ENCODE measurements at regions not wholly inside any gene's neighbourhood (a gene's known extent, or its start where the extent isn't known, plus 50 kb on each side); places are given as distances from the start of the nearest gene placed in this dataset.
"Not testable (repeated sequence)": the region's sequence is repeated elsewhere in the genome, so short reads cannot be mapped to it uniquely, and the experiment has no call there.

DNA sequence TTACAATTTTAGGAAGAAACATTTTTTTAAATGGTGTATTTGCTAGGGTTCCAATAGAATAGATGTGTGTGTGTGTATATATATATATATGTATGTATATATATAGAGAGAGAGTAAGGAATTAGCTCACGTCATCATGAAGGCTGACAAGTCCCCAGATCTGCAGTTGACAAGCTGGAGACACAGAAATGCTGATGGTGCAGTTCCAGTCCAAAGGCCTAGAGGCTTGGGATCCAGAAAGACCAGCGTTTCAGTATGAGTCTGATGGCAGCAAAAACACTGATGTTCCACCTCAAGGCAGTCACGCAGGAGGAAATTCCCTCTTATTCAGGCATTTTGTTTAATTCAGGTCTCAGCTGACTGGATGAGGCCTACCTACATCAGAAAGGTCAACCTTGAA lies 386.8 kb downstream of the PTH2R start:
- H3K9me3 Mint-ChIP-seq: no peaks in the 10 kb centered on the region
- H3K4me3 Mint-ChIP-seq: no peak overlapping the region
- DNase-seq (ENCODE audit: extremely low spot score, unreplicated experiment): no peak
- no peak overlapping the region for H3K27ac Mint-ChIP-seq
- H3K4me1 Mint-ChIP-seq (ENCODE audit: unreplicated experiment): no peaks in the 10 kb centered on the region
- no peaks in the 10 kb centered on the region for H3K36me3 Mint-ChIP-seq
- TF ChIP-seq, protein P1, sequence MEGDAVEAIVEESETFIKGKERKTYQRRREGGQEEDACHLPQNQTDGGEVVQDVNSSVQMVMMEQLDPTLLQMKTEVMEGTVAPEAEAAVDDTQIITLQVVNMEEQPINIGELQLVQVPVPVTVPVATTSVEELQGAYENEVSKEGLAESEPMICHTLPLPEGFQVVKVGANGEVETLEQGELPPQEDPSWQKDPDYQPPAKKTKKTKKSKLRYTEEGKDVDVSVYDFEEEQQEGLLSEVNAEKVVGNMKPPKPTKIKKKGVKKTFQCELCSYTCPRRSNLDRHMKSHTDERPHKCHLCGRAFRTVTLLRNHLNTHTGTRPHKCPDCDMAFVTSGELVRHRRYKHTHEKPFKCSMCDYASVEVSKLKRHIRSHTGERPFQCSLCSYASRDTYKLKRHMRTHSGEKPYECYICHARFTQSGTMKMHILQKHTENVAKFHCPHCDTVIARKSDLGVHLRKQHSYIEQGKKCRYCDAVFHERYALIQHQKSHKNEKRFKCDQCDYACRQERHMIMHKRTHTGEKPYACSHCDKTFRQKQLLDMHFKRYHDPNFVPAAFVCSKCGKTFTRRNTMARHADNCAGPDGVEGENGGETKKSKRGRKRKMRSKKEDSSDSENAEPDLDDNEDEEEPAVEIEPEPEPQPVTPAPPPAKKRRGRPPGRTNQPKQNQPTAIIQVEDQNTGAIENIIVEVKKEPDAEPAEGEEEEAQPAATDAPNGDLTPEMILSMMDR (conservative IDR thresholded peaks at IDR 0.05): no peak
- no peaks in the 10 kb centered on the region for H3K27me3 Mint-ChIP-seq

DNA sequence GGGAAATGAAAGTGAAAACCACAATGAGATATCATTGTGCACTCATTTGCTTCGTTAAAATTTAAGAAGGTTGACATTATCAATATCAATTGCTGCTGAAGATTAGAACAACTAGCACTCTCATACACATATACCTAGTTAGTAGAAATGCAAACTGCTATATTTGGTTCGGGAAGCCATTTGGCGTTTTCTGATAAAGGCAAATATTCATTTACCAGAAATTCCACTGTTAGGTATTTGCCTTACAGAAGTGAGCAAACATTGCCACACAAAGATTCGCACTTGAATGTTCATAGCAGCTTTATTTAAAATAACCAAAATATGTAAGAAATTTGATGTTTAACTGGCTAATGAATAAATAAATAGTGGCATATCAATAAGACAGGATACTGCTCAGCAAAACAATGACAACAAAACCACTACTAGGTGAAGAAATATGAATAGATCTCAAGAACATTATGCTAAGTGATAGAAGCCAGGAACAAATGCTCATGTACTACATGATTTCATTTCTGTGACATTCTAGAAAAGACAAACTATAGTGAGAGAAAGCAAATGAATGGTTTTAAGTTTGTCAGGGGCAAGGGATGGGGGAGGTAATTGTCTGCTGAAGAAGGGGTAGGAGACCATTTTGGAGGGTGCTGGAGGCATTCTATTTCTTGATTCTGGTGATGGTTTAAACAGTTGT lies 387.8 kb downstream of the PTH2R start:
- DNase-seq (ENCODE audit: extremely low spot score, unreplicated experiment): no peak
- TF ChIP-seq, protein P1 (conservative IDR thresholded peaks at IDR 0.05): no peak
- Mint-ChIP-seq H3K27me3 (no peaks in the 10 kb centered on the region), H3K36me3 (no peaks in the 10 kb centered on the region), H3K27ac (no peak overlapping the region), H3K9me3 (no peaks in the 10 kb centered on the region), H3K4me3 (no peak overlapping the region), H3K4me1 (ENCODE audit: unreplicated experiment) (no peaks in the 10 kb centered on the region)

DNA sequence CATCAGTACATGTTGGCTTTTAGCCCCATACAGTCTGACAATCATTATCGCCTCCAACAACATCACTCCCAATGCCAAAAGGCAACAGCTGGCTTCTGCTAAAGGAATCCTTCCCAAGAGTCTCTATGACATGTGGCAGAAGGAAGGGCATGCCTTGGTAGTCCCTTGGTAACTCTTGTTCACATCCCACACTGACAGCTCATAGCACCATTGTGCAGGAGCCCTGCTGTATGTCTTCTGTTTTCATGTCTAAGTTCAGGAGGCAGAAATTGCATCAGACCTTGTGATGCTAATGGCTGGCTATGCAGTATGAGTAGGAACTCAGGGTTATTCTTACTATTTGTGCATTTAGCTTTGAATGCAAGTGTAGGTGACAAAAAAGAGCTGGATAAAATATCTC lies 392.1 kb downstream of the PTH2R start:
- TF ChIP-seq, protein P1 (conservative IDR thresholded peaks at IDR 0.05): no peak
- no peak for DNase-seq (ENCODE audit: extremely low spot score, unreplicated experiment)
- no peaks in the 10 kb centered on the region for H3K36me3 Mint-ChIP-seq
- no peaks in the 10 kb centered on the region for H3K9me3 Mint-ChIP-seq
- no peak overlapping the region for H3K4me3 Mint-ChIP-seq
- no peaks in the 10 kb centered on the region for H3K4me1 Mint-ChIP-seq (ENCODE audit: unreplicated experiment)
- H3K27me3 Mint-ChIP-seq: no peaks in the 10 kb centered on the region
- no peak overlapping the region for H3K27ac Mint-ChIP-seq

DNA sequence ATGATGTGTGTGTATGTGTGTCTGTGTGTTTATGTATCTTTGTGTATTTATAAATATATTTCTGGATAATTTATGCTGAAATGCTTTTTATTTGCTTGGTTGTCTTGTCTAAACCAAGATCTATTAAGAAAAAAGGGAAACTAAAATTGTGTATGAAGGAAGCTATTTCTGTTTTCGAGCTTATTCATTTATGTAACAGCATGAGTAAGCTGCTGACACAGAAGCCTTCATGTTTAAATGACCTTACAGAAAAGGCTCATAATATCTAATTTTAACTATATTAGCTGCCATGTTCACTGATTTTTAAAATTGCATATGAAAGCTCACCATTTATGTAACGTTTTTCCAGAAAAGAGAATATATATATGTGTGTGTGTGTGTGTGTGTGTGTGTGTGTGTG lies 392.8 kb downstream of the PTH2R start:
- TF ChIP-seq, protein P1 (conservative IDR thresholded peaks at IDR 0.05): no peak
- no peak for DNase-seq (ENCODE audit: extremely low spot score, unreplicated experiment)
- Mint-ChIP-seq H3K36me3 (no peaks in the 10 kb centered on the region), H3K4me1 (ENCODE audit: unreplicated experiment) (no peaks in the 10 kb centered on the region), H3K9me3 (no peaks in the 10 kb centered on the region), H3K27me3 (no peaks in the 10 kb centered on the region), H3K4me3 (no peak overlapping the region), H3K27ac (no peak overlapping the region)

DNA sequence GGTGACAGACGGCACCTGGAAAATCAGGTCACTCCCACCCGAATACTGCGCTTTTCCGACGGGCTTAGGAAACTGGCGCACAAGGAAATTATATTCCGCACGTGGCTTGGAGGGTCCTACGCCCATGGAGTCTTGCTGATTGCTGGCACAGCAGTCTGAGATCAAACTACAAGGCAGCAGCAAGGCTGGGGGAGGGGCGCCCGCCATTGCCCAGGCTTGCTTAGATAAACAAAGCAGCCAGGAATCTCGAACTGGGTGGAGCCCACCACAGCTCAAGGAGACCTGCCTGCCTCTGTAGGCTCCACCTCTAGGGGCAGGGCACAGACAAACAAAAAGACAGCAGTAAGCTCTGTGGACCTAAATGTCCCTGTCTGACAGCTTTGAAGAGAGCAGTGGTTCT lies 394.3 kb downstream of the PTH2R start:
- not testable (repeated sequence) for H3K36me3 Mint-ChIP-seq; H3K4me3 Mint-ChIP-seq; H3K27me3 Mint-ChIP-seq; DNase-seq (ENCODE audit: extremely low spot score, unreplicated experiment); H3K27ac Mint-ChIP-seq; H3K9me3 Mint-ChIP-seq; H3K4me1 Mint-ChIP-seq (ENCODE audit: unreplicated experiment)

DNA sequence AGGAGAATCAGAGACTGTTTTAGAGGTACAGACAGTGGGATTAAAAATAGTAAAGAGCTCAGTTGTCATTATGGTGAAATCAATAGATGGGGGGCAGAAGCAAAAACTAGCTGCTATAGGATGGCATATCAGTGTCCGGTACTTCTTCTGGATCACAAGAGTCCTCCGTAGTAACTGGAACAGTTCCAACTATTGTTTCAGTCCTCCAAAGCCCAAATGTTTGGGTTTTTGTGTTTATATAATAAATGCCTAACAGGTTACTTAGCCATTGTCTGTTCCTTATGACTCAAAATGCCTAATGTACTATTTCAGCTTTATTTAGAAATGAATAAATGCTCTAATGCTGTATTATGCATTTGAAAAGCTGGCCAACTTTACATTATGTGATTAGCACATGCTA lies 401.2 kb downstream of the PTH2R start:
- TF ChIP-seq, protein P1 (conservative IDR thresholded peaks at IDR 0.05): no peak
- H3K36me3 Mint-ChIP-seq: no peaks in the 10 kb centered on the region
- H3K9me3 Mint-ChIP-seq: no peaks in the 10 kb centered on the region
- H3K4me3 Mint-ChIP-seq: no peak overlapping the region
- H3K27me3 Mint-ChIP-seq: no peaks in the 10 kb centered on the region
- no peaks in the 10 kb centered on the region for H3K4me1 Mint-ChIP-seq (ENCODE audit: unreplicated experiment)
- no peak for DNase-seq (ENCODE audit: extremely low spot score, unreplicated experiment)
- H3K27ac Mint-ChIP-seq: no peak overlapping the region

DNA sequence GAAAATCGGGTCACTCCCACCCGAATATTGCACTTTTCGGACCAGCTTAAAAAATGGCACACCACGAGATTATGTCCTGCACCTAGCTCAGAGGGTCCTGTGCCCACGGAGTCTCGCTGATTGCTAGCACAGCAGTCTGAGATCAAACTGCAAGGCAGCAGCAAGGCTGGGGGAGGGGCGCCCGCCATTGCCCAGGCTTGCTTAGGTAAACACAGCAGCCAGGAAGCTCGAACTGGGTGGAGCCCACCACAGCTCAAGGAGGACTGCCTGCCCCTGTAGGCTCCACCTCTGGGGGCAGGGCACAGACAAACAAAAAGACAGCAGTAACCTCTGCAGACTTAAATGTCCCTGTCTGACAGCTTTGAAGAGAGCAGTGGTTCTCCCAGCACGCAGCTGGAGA lies 405.3 kb downstream of the PTH2R start:
- not testable (repeated sequence) for H3K9me3 Mint-ChIP-seq; H3K4me3 Mint-ChIP-seq; H3K27me3 Mint-ChIP-seq; H3K27ac Mint-ChIP-seq; DNase-seq (ENCODE audit: extremely low spot score, unreplicated experiment); H3K4me1 Mint-ChIP-seq (ENCODE audit: unreplicated experiment); H3K36me3 Mint-ChIP-seq
